ENCODE measurements at regions not wholly inside any gene's neighbourhood (a gene's known extent, or its start where the extent isn't known, plus 50 kb on each side); places are given as distances from the start of the nearest gene placed in this dataset.

DNA sequence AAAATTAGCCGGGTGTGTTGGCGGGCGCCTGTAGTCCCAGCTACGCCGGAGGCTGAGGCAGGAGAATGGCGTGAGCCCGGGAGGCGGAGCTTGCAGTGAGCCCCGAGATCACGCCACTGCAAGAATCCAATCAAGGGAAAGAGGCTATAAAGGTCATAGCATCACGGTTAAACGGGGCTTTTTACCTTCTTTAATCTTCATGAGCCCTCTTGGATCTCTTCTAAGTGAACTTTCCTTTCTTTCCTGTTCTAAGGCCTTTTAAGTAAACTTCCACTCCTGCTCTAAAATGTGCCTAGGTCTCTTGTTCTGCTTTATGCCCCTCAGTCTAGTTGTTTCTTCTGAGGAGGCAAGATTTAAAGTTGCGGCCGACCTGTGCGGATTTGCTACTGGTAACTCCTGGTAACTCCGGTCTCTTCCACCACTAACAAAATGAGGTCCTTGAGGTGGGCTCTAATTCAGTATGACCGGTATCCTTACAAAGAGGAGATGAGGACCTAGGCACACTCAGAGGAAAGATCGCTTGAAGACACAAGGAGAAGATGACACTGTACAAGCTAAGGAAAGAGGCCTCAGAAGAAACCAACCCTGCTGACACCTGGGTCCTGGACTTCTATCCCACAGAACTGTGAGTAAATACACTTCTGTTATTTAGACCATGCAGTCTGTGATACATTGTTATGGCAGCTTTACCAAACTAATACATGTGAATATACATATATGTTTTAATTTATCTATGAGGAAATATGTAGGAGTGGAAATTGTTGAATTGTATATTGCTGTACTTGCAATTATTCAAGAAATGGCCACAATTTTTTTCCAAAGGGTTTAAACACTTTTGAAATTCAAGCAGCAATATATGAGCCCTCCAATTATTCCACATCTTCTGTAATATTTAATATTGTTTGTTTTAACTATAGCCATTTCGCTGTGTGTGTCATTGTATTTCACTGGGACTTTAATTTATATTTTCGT, 331.5 kb upstream of the CNTNAP2 start:
- TF ChIP-seq HDAC2 (IDR thresholded peaks at IDR 0.05) (no peak; the same call in 1 of the 2 replicates), MYBL2 (IDR thresholded peaks at IDR 0.05; ENCODE audit: low read depth) (no peak), MYBL2 (CRISPR knock-in tag; IDR thresholded peaks at IDR 0.05; ENCODE audit: borderline replicate concordance) (no peak), CTCF (IDR thresholded peaks at IDR 0.05 in 2 of 3, conservative IDR thresholded peaks at IDR 0.05 in 1 of 3; ENCODE audit: insufficient read depth in 2 of 3, low read depth in 1 of 3, low read length in 3 of 3) (no peak), PHB (CRISPR knock-in tag; IDR thresholded peaks at IDR 0.05) (no peak), FIP1L1 (IDR thresholded peaks at IDR 0.05; ENCODE audit: low read depth, low read length, poor library complexity, severe bottlenecking) (no peak), ETS1 (conservative IDR thresholded peaks at IDR 0.05; ENCODE audit: control insufficient read depth, low read depth, low read length) (no peak), GTF3C2 (IDR thresholded peaks at IDR 0.05; ENCODE audit: borderline replicate concordance, extremely low read depth, insufficient read length) (no peak), RBBP5 (IDR thresholded peaks at IDR 0.05; ENCODE audit: borderline replicate concordance, insufficient read depth, low read length, poor library complexity, severe bottlenecking) (peak; percentile 71), REST (IDR thresholded peaks at IDR 0.05; ENCODE audit: borderline replicate concordance) (no peak), REST (CRISPR knock-in tag; IDR thresholded peaks at IDR 0.05; ENCODE audit: low read depth) (no peak)

Data from K562 (cell line).